Endothelial cell of umbilical vein (primary cell): ENCODE measurements at regions not wholly inside any gene's neighbourhood (a gene's known extent, or its start where the extent isn't known, plus 50 kb on each side); places are given as distances from the start of the nearest gene placed in this dataset.

Source experiments
- BruUV-seq: library from RNA; stranded (reverse); fragments of 400-500 nt; replicated peaks from 2 replicates; lab custom pipeline; 2021; lab: Mats Ljungman, UMichigan
- CTCF ChIA-PET: fragments of 300-600, 350-600 bp; sonication (Branson Sonifier 250); formaldehyde crosslinking; loops from one replicate; lab custom pipeline; 2021; ENCODE audit warnings: antibody characterized with exemption, inconsistent platforms; lab: Charles Lee
- POLR2A ChIA-PET: fragments of 300-600, 350-600 bp; sonication (Branson Sonifier 250); formaldehyde crosslinking; loops from one replicate; lab custom pipeline; 2021; ENCODE audit warnings: antibody characterized with exemption, inconsistent platforms; lab: Charles Lee
- DNase-seq: peaks from one replicate; pipeline ENCODE4 v3.0.0-alpha.2; 2011; ENCODE audit warnings: low read depth, low spot score
- FAIRE-seq: peaks from 2 replicates; lab custom pipeline; 2011; peaks lifted over from hg19 to GRCh38; lab: Jason Lieb, UNC
- H2AFZ ChIP-seq: 2 replicates; pipeline ENCODE4 v1.6.0; 2012; ENCODE audit warnings: low read depth, low read length, control low read depth, inconsistent platforms
- H3K27ac ChIP-seq: 2 replicates; pipeline ENCODE4 v1.5.1; 2011; ENCODE audit warnings: low read depth, mild to moderate bottlenecking, control low read depth, low read length, moderate library complexity; ENCODE audit not compliant: insufficient read depth
- H3K27me3 ChIP-seq, 2 experiments: 2 replicates each; pipeline versions ENCODE4 v1.6.0 to v1.6.1; 2011; ENCODE audit warnings: low read length in 2 of 2, mixed read lengths in 1 of 2; ENCODE audit not compliant: control insufficient read depth in 2 of 2, insufficient read depth in 2 of 2
- H3K36me3 ChIP-seq, 2 experiments: 2 replicates in 1 of 2; 3 replicates in 1 of 2; pipeline ENCODE4 v1.5.1; 2011; ENCODE audit warnings: low read length in 2 of 2, mild to moderate bottlenecking in 1 of 2, moderate library complexity in 1 of 2; ENCODE audit not compliant: control insufficient read depth in 2 of 2, insufficient read depth in 2 of 2; ENCODE audit errors: extremely low read depth in 1 of 2
- H3K4me1 ChIP-seq: 3 replicates; pipeline ENCODE4 v1.5.1; 2011; ENCODE audit warnings: mild to moderate bottlenecking, low read length; ENCODE audit not compliant: control insufficient read depth, insufficient read depth; ENCODE audit errors: extremely low read depth
- H3K4me2 ChIP-seq: 2 replicates; pipeline ENCODE4 v1.6.1; 2011; ENCODE audit warnings: low read length, control low read depth, mixed read lengths; ENCODE audit not compliant: insufficient read depth
- H3K4me3 ChIP-seq, 3 experiments: fragments of 200-600 bp in 1 of 3; sonication (generic), shearing (Covaris generic) in 1 of 3; replicated peaks in 1 of 3; 2 replicates each; pipeline ENCODE4 v1.5.1; 2011 to 2016; ENCODE audit warnings: control low read depth in 3 of 3, low read length in 3 of 3, mild to moderate bottlenecking in 2 of 3, inconsistent platforms in 1 of 3, low read depth in 1 of 3, moderate library complexity in 1 of 3; ENCODE audit not compliant: insufficient read depth in 1 of 3
- H3K79me2 ChIP-seq: 2 replicates; pipeline ENCODE4 v1.6.0; 2012; ENCODE audit warnings: low read length, inconsistent platforms; ENCODE audit not compliant: control insufficient read depth, insufficient read depth
- H3K9ac ChIP-seq: replicated peaks from 2 replicates; pipeline ENCODE3; 2011; ENCODE audit warnings: low read length, control low read depth; ENCODE audit not compliant: insufficient read depth; ENCODE audit errors: extremely low read depth
- H3K9me1 ChIP-seq: replicated peaks from 3 replicates; pipeline ENCODE4 v1.6.0; 2011; ENCODE audit warnings: mild to moderate bottlenecking, low read length; ENCODE audit not compliant: control insufficient read depth, insufficient read depth; ENCODE audit errors: extremely low read depth
- H3K9me3 ChIP-seq: replicated peaks from 2 replicates; pipeline ENCODE4 v1.5.1; 2012; ENCODE audit warnings: low read length, inconsistent platforms; ENCODE audit not compliant: control insufficient read depth, insufficient read depth
- H4K20me1 ChIP-seq: replicated peaks from 2 replicates; pipeline ENCODE3; 2011; ENCODE audit warnings: mild to moderate bottlenecking, low read length; ENCODE audit not compliant: control insufficient read depth, insufficient read depth; ENCODE audit errors: extremely low read depth
- CTCF ChIP-seq, 2 donors: IDR thresholded peaks; 1 replicate in 1 of 2; 2 replicates in 1 of 2; pipeline ENCODE4 v1.5.1; 2011; ENCODE audit warnings: low read length in 2 of 2, mild to moderate bottlenecking in 2 of 2, moderate library complexity in 2 of 2, control low read depth in 1 of 2, inconsistent platforms in 1 of 2, low read depth in 1 of 2; ENCODE audit not compliant: insufficient read depth in 1 of 2; ENCODE audit errors: extremely low read depth in 1 of 2
- EZH2 ChIP-seq: IDR thresholded peaks from 2 replicates; pipeline ENCODE4 v1.6.1; 2012; ENCODE audit warnings: borderline replicate concordance, low read depth, mild to moderate bottlenecking, moderate library complexity, low read length, inconsistent platforms; ENCODE audit not compliant: severe bottlenecking
- FOS ChIP-seq: IDR thresholded peaks from 2 replicates; pipeline ENCODE4 v1.6.1; 2011; ENCODE audit warnings: mild to moderate bottlenecking, low read length, moderate library complexity, borderline replicate concordance; ENCODE audit not compliant: insufficient read depth
- GATA2 ChIP-seq: IDR thresholded peaks from 2 replicates; pipeline ENCODE4 v1.7.0; 2011; ENCODE audit warnings: low read depth, mild to moderate bottlenecking, moderate library complexity, mixed read lengths, low read length; ENCODE audit not compliant: insufficient read length, insufficient read depth
- JUN ChIP-seq: IDR thresholded peaks from 2 replicates; pipeline ENCODE4 v1.6.1; 2011; ENCODE audit warnings: borderline replicate concordance, low read depth; ENCODE audit not compliant: insufficient read length, insufficient read depth
- MAX ChIP-seq: IDR thresholded peaks from 2 replicates; pipeline ENCODE4 v1.6.1; 2011; ENCODE audit not compliant: insufficient read depth, insufficient read length
- MYC ChIP-seq: IDR thresholded peaks from one replicate; pipeline ENCODE4 v1.6.1; 2011; ENCODE audit warnings: mild to moderate bottlenecking, low read depth, low read length
- POLR2A ChIP-seq: IDR thresholded peaks from 2 replicates; pipeline ENCODE4 v1.6.1; 2012; ENCODE audit warnings: low read depth, mild to moderate bottlenecking, control low read depth, low read length
- POLR2AphosphoS5 ChIP-seq: IDR thresholded peaks from 2 replicates; pipeline ENCODE4 v1.6.1; 2012; ENCODE audit warnings: low read depth, mild to moderate bottlenecking, control low read depth, low read length, moderate library complexity; ENCODE audit not compliant: insufficient read depth
- dilution Hi-C: fragments of 300-500 bp; cut with MboI; formaldehyde crosslinking; loops from one replicate; pipeline ENCODE4 v1.15.0; 2019; ENCODE audit warnings: low sequenced_read_pairs; ENCODE audit not compliant: extremely low pct_ligation_motif_present
- intact Hi-C: fragments of 100-400 bp; cut with micrococcal nuclease; formaldehyde crosslinking; loops from one replicate; pipeline ENCODE4 v1.10.0; 2022

- intact Hi-C loops: no loop called here
- H3K4me3 ChIP-seq: no peak overlapping the region
- POLR2A ChIA-PET: no interaction called here
- FAIRE-seq (no peak), DNase-seq (no peak)
- no peak overlapping the region for H2AFZ ChIP-seq
- H3K4me2 ChIP-seq: no peak overlapping the region
- no TSS peak for BruUV-seq
- CTCF ChIA-PET: no interaction called here
- no peak overlapping the region for H3K9ac ChIP-seq
- no peaks in the 10 kb centered on the region for H3K27me3 ChIP-seq
- no peaks in the 10 kb centered on the region for H4K20me1 ChIP-seq
- no peaks in the 10 kb centered on the region for H3K9me3 ChIP-seq
- TF ChIP-seq EZH2 (no peak), CTCF (IDR thresholded peaks at IDR 0.05; ENCODE audit: extremely low read depth in 1 of 2, insufficient read depth in 1 of 2, low read depth in 1 of 2, low read length in 2 of 2) (no peak), POLR2AphosphoS5 (no peak), POLR2A (no peak), MYC (no peak), FOS (no peak), GATA2 (no peak), JUN (no peak), MAX (no peak)
- no peaks in the 10 kb centered on the region for H3K4me1 ChIP-seq
- dilution Hi-C loops: no loop called here
- H3K9me1 ChIP-seq: no peaks in the 10 kb centered on the region
- H3K79me2 ChIP-seq: no peaks in the 10 kb centered on the region
- H3K27ac ChIP-seq: no peak overlapping the region
- no peaks in the 10 kb centered on the region for H3K36me3 ChIP-seq
These were observed 276.3 kb downstream of the GPR37 start for GRCh38 chr7:124489082-124489819.
